Heart right ventricle (tissue), 16 donors: ENCODE measurements at regions not wholly inside any gene's neighbourhood (a gene's known extent, or its start where the extent isn't known, plus 50 kb on each side); places are given as distances from the start of the nearest gene placed in this dataset.

Experiments used
- ATAC-seq, 8 donors: fragments of 200-7000 bp; cut with Tn5 transposase; one replicate each; pipeline ENCODE4 v1.9.1; 2020; ENCODE audit warnings: mild to moderate bottlenecking in 8 of 8, moderate library complexity in 8 of 8, moderate number of reproducible peaks in 1 of 8
- DNase-seq, 2 donors: peaks; one replicate each; pipeline ENCODE4 v3.0.0-alpha.2; 2020
- H3K27ac ChIP-seq, 10 donors: fragments of 200-600 bp; sonication (generic) in 2 of 10; one replicate each; pipeline versions ENCODE4 v1.5.0 to v1.8.0; 2020 to 2022; ENCODE audit warnings: mild to moderate bottlenecking in 3 of 10
- H3K27me3 ChIP-seq, 7 donors: fragments of 200-600 bp; one replicate each; pipeline ENCODE4 v1.8.0; 2021 to 2022; ENCODE audit warnings: mild to moderate bottlenecking in 2 of 7
- H3K36me3 ChIP-seq, 9 donors: fragments of 200-600 bp; sonication (generic) in 1 of 9; one replicate each; pipeline versions ENCODE4 v1.5.0 to v1.8.0; 2020 to 2022; ENCODE audit warnings: mild to moderate bottlenecking in 2 of 9
- H3K4me1 ChIP-seq, 9 donors: fragments of 200-600 bp; sonication (generic) in 1 of 9; one replicate each; pipeline versions ENCODE4 v1.5.0 to v1.8.0; 2020 to 2022; ENCODE audit warnings: mild to moderate bottlenecking in 4 of 9
- H3K4me3 ChIP-seq, 10 donors: fragments of 200-600 bp; sonication (generic) in 2 of 10; one replicate each; pipeline versions ENCODE4 v1.5.0 to v1.8.0; 2020 to 2022; ENCODE audit warnings: mild to moderate bottlenecking in 7 of 10, moderate library complexity in 2 of 10
- H3K9me3 ChIP-seq, 11 donors: fragments of 200-600 bp in 10 of 11; sonication (generic) in 2 of 11; one replicate each; pipeline versions ENCODE4 v1.5.0 to v1.8.0; 2013 to 2022; ENCODE audit warnings: mild to moderate bottlenecking in 2 of 11, control low read depth in 1 of 11, moderate library complexity in 1 of 11
- CTCF ChIP-seq, 9 donors: fragments of 200-600 bp; sonication (generic) in 2 of 9; IDR thresholded peaks; one replicate each; pipeline versions ENCODE4 v1.5.0 to v1.8.0; 2021 to 2022; ENCODE audit warnings: antibody characterized with exemption in 9 of 9, mild to moderate bottlenecking in 5 of 9, moderate library complexity in 1 of 9
- WGBS, 2 donors: extraction: QIAGEN DNeasy Blood & Tissue Kit; methylation state at CpG; one replicate each; pipeline ENCODE4 v1.1.7; 2013; ENCODE audit warnings: inconsistent platforms in 1 of 2; 5-methylcytosine and 5-hydroxymethylcytosine counted together
- intact Hi-C, 10 donors: fragments of 100-400 bp; cut with DNase I; formaldehyde crosslinking; loops; one replicate each; pipeline versions ENCODE4 v1.11.1 to v1.14.2; 2022
- donor health status: Arrhythmogenic right ventricular cardiomyopathy.
- donor health status: ischemic (EF 13 %, LVEDD 7.1; RV severe dilation, severe dysfunction).
- donor health status: healthy with polysubstance abuse.
- donor health status: DM: no; HTN: yes; CAD: no.
- donor health status: DM: no; HTN: no; CAD: no.
- donor health status: ischemic (EF 25% LVEDD 6.9; RV normal size, moderate dysfunction).
- donor health status: ischemic (EF 25% LVEDD 5.7; RV mildly dilated, moderate dysfunction).
- donor health status: healthy.
- donor health status: DM: yes; HTN: yes; CAD: no.
- donor health status: Ischemic cardiomyopathy.
- donor health status: ischemic (EF 35%, LVEDD 5.7; RV mildly dilated, moderate dysfunction).
- donor health status: nonischemic (EF 11% LVEDD 7.7; RV severe dilation, severe dysfunction).
- donor health status: DM: yes; HTN: yes; CAD: no.
- donor health status: PGD.
- donor health status: ischemic (EF 29% LVEDD 5.4; RV normal size, mild dysfunction).
- donor health status: nonischemic (EF 23%, LVEDD 6.1; RV moderate dilation, normal function).

- 73 to 76% methylated on average over 17 of the region's 17 CpGs for WGBS, 2 donors
These were observed 1196.8 kb downstream of the BRD1 start for GRCh38 chr22:48630848-48631247.

GRCh38 chr22:48630433-48630754 lies 1197.3 kb downstream of the BRD1 start:
- H3K9me3 ChIP-seq: no peaks in the 10 kb centered on the region
- no peak for ATAC-seq
- intact Hi-C loops: no loop called here
- H3K36me3 ChIP-seq: no peaks in the 10 kb centered on the region
- no peak for TF ChIP-seq CTCF (IDR thresholded peaks at IDR 0.05)
- peaks cover 0 to 68% (median 43%) of the 10 kb centered on the region in 7 donors for H3K27me3 ChIP-seq
- DNase-seq: no peak
- H3K27ac ChIP-seq: no peak overlapping the region
- H3K4me3 ChIP-seq: no peak overlapping the region
- no peaks in the 10 kb centered on the region for H3K4me1 ChIP-seq
- 88% methylated on average over 19 of the region's 19 CpGs for WGBS, 2 donors

More at GRCh38 chr22:48630848-48631247, 1196.8 kb downstream of the BRD1 start:
- DNase-seq: no peak
- H3K27me3 ChIP-seq: peaks cover 0 to 69% (median 44%) of the 10 kb centered on the region in 7 donors
- H3K4me3 ChIP-seq: no peak overlapping the region
- H3K27ac ChIP-seq: no peak overlapping the region
- ATAC-seq: no peak
- intact Hi-C loops: no loop called here
- H3K36me3 ChIP-seq: no peaks in the 10 kb centered on the region
- no peaks in the 10 kb centered on the region for H3K9me3 ChIP-seq
- TF ChIP-seq CTCF (IDR thresholded peaks at IDR 0.05): no peak
- no peaks in the 10 kb centered on the region for H3K4me1 ChIP-seq

- H3K9me3 ChIP-seq: no peaks in the 10 kb centered on the region
- no peak overlapping the region for H3K4me3 ChIP-seq
- no peaks in the 10 kb centered on the region for H3K4me1 ChIP-seq
- peaks cover 0 to 67% (median 43%) of the 10 kb centered on the region in 7 donors for H3K27me3 ChIP-seq
- H3K36me3 ChIP-seq: no peaks in the 10 kb centered on the region
- intact Hi-C loops: no loop called here
- TF ChIP-seq CTCF (IDR thresholded peaks at IDR 0.05): no peak
- ATAC-seq: no peak
- no peak overlapping the region for H3K27ac ChIP-seq
- WGBS, 2 donors: 77% methylated on average over 21 of the region's 21 CpGs
- DNase-seq: no peak
These were observed 1197.8 kb downstream of the BRD1 start for GRCh38 chr22:48629631-48630432.

- WGBS, 2 donors: 51 to 52% methylated on average over 23 of the region's 23 CpGs
- TF ChIP-seq CTCF (IDR thresholded peaks at IDR 0.05): no peak
- H3K27ac ChIP-seq: no peak overlapping the region
- H3K27me3 ChIP-seq: peaks cover 0 to 65% (median 43%) of the 10 kb centered on the region in 7 donors
- no peaks in the 10 kb centered on the region for H3K9me3 ChIP-seq
- H3K4me1 ChIP-seq: no peaks in the 10 kb centered on the region
- intact Hi-C loops: no loop called here
- H3K4me3 ChIP-seq: no peak overlapping the region
- no peaks in the 10 kb centered on the region for H3K36me3 ChIP-seq
- ATAC-seq (peak in 1 of 8 donors; percentile 24), DNase-seq (no peak)
These were observed 1198.7 kb downstream of the BRD1 start for GRCh38 chr22:48628891-48629543.
